Liver (tissue), 3 donors: ENCODE measurements at regions not wholly inside any gene's neighbourhood (a gene's known extent, or its start where the extent isn't known, plus 50 kb on each side); places are given as distances from the start of the nearest gene placed in this dataset.

Experiments
- ATF3 ChIP-seq: IDR thresholded peaks from 2 replicates; pipeline ENCODE4 v1.6.1; 2016; ENCODE audit warnings: antibody characterized with exemption
- CTCF ChIP-seq: fragments of 150-350 bp; IDR thresholded peaks from 2 replicates; pipeline ENCODE4 v1.5.1; 2017; ENCODE audit warnings: improper control_type of control experiment, low read depth, low read length; ENCODE audit not compliant: missing input control
- EGR1 ChIP-seq, 2 donors: IDR thresholded peaks; 2 replicates each; pipeline ENCODE4 v1.6.1; 2016 to 2018; ENCODE audit warnings: antibody characterized with exemption in 2 of 2, low read depth in 2 of 2
- GABPA ChIP-seq, 2 donors: IDR thresholded peaks in 1 of 2; conservative IDR thresholded peaks in 1 of 2; 2 replicates each; pipeline ENCODE4 v1.6.1; 2016; ENCODE audit warnings: antibody characterized with exemption in 2 of 2, mild to moderate bottlenecking in 1 of 2, moderate library complexity in 1 of 2
- HNF4G ChIP-seq: IDR thresholded peaks from 2 replicates; pipeline ENCODE4 v1.6.1; 2016; ENCODE audit warnings: antibody characterized with exemption
- JUND ChIP-seq, 2 donors: IDR thresholded peaks; 2 replicates each; pipeline ENCODE4 v1.6.1; 2016; ENCODE audit warnings: antibody characterized with exemption in 2 of 2
- MAX ChIP-seq: IDR thresholded peaks from 2 replicates; pipeline ENCODE4 v1.6.1; 2016; ENCODE audit warnings: antibody characterized with exemption
- RAD21 ChIP-seq, 2 donors: IDR thresholded peaks; 2 replicates each; pipeline ENCODE4 v1.6.1; 2016; ENCODE audit warnings: antibody characterized with exemption in 2 of 2, mild to moderate bottlenecking in 2 of 2
- REST ChIP-seq: IDR thresholded peaks from 2 replicates; pipeline ENCODE4 v1.6.1; 2016; ENCODE audit warnings: antibody characterized with exemption, mild to moderate bottlenecking
- RXRA ChIP-seq, 2 donors: IDR thresholded peaks; 2 replicates each; pipeline ENCODE4 v1.6.1; 2017 to 2018; ENCODE audit warnings: antibody characterized with exemption in 2 of 2, mild to moderate bottlenecking in 1 of 2
- SP1 ChIP-seq: IDR thresholded peaks from 2 replicates; pipeline ENCODE4 v1.6.1; 2018; ENCODE audit warnings: antibody characterized with exemption, mild to moderate bottlenecking
- TAF1 ChIP-seq: conservative IDR thresholded peaks from 2 replicates; pipeline ENCODE4 v1.6.1; 2016; ENCODE audit warnings: antibody characterized with exemption, mild to moderate bottlenecking
- YY1 ChIP-seq: IDR thresholded peaks from 2 replicates; pipeline ENCODE4 v1.6.1; 2016; ENCODE audit warnings: antibody characterized with exemption, mild to moderate bottlenecking
- ZBTB33 ChIP-seq: IDR thresholded peaks from 2 replicates; pipeline ENCODE4 v1.6.1; 2016; ENCODE audit warnings: antibody characterized with exemption
- donor health status: healthy.
- donor health status: healthy.

DNA sequence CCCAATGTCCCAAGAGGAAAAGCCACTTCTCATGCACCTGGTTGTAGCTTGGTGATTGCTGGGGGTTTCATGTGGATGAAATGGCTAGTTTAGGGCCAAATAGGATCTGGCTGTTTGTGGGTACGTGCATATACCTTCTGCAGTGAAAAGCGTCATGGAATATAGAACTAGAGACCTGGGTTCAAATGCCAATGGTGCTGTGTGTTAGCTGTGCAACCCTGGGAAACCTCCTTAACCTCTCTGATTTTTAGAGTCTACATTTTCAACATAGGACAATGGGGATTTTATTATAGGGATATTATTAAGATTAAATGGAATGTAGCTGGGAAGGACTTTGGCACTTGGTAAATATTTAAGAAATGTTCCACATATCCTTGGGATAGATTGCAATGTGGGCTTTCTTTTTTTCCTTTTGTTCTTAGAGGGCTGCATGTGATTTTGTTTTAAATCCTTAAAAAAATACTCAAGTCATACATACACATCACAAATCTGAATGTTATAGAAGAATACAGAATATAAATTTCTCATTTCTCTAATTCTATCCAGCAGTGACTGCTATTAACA is 112.6 kb upstream of the E2F8 start:
- TF ChIP-seq CTCF (no peak), RXRA (IDR thresholded peaks at IDR 0.05) (no peak), MAX (no peak), SP1 (no peak), YY1 (no peak), RAD21 (IDR thresholded peaks at IDR 0.05) (no peak), EGR1 (IDR thresholded peaks at IDR 0.05; ENCODE audit: low read depth in 2 of 2) (no peak), ATF3 (no peak), ZBTB33 (no peak), JUND (IDR thresholded peaks at IDR 0.05) (no peak), REST (no peak), TAF1 (no peak), GABPA (IDR thresholded peaks at IDR 0.05 in 1 of 2, conservative IDR thresholded peaks at IDR 0.05 in 1 of 2) (no peak), HNF4G (no peak)
